ENCODE measurements at regions not wholly inside any gene's neighbourhood (a gene's known extent, or its start where the extent isn't known, plus 50 kb on each side); places are given as distances from the start of the nearest gene placed in this dataset.
A peak's percentile ranks its signal among the peaks of the same experiment; 100 is the strongest.

GRCh38 chr1:36639461-36639860 is 156.7 kb upstream of the CSF3R start:
- DNase-seq, result no peak

GRCh38 chr1:36638268-36638667 is 155.6 kb upstream of the CSF3R start:
- no peak for DNase-seq

GRCh38 chr1:36636206-36636605 is 153.5 kb upstream of the CSF3R start:
- DNase-seq, result no peak

GRCh38 chr1:36635284-36635683 is 152.6 kb upstream of the CSF3R start:
- no peak for DNase-seq

- DNase-seq, result no peak
Measured at GRCh38 chr1:36628804-36629203, 146.1 kb upstream of the CSF3R start.

GRCh38 chr1:36626435-36626834 is 143.7 kb upstream of the CSF3R start:
- DNase-seq, result no peak

GRCh38 chr1:36625935-36626310 is 143.2 kb upstream of the CSF3R start:
- DNase-seq, result no peak

GRCh38 chr1:36625253-36625934 is 142.7 kb upstream of the CSF3R start:
- no peak for DNase-seq

- no peak for DNase-seq
Measured at GRCh38 chr1:36624466-36624865, 141.8 kb upstream of the CSF3R start.

- no peak for DNase-seq
Measured at GRCh38 chr1:36622741-36623648, 140.3 kb upstream of the CSF3R start.

GRCh38 chr1:36621531-36621930 is 138.8 kb upstream of the CSF3R start:
- DNase-seq, result no peak

GRCh38 chr1:36620142-36620541 is 137.4 kb upstream of the CSF3R start:
- DNase-seq, result no peak

- no peak for DNase-seq
Measured at GRCh38 chr1:36614991-36615390, 132.3 kb upstream of the CSF3R start.

GRCh38 chr1:36614571-36614970 is 131.9 kb upstream of the CSF3R start:
- DNase-seq, result no peak

- DNase-seq, result no peak
Measured at GRCh38 chr1:36613721-36614120, 131.0 kb upstream of the CSF3R start.

- no peak for DNase-seq
Measured at GRCh38 chr1:36612881-36613280, 130.2 kb upstream of the CSF3R start.

GRCh38 chr1:36612121-36612520 is 129.4 kb upstream of the CSF3R start:
- no peak for DNase-seq

- DNase-seq, result peak; percentile 45
Measured at GRCh38 chr1:36609241-36610027, 126.7 kb upstream of the CSF3R start.

- DNase-seq, result no peak
Measured at GRCh38 chr1:36608272-36608671, 125.6 kb upstream of the CSF3R start.

- DNase-seq, result no peak
Measured at GRCh38 chr1:36607263-36607651, 124.5 kb upstream of the CSF3R start.

GRCh38 chr1:36606641-36607262 is 124.0 kb upstream of the CSF3R start:
- peak; percentile 43 for DNase-seq

GRCh38 chr1:36605942-36606640 is 123.4 kb upstream of the CSF3R start:
- DNase-seq, result no peak
